Keratinocyte (primary cell): ENCODE measurements at regions not wholly inside any gene's neighbourhood (a gene's known extent, or its start where the extent isn't known, plus 50 kb on each side); places are given as distances from the start of the nearest gene placed in this dataset.

ENCODE experiments used
- DNase-seq: peaks from one replicate; pipeline ENCODE4 v3.0.0-alpha.2; 2011; ENCODE audit warnings: low read depth, missing footprints, low spot score
- FAIRE-seq: peaks from 2 replicates; lab custom pipeline; 2011; peaks lifted over from hg19 to GRCh38; lab: Jason Lieb, UNC
- H2AFZ ChIP-seq: 2 replicates; pipeline ENCODE4 v1.6.0; 2012; ENCODE audit warnings: low read length, control low read depth, inconsistent platforms; ENCODE audit not compliant: control insufficient read depth
- H3K27ac ChIP-seq: 2 replicates; pipeline ENCODE4 v1.5.1; 2011; ENCODE audit warnings: low read length; ENCODE audit not compliant: control insufficient read depth, insufficient read depth
- H3K27me3 ChIP-seq: 3 replicates; pipeline ENCODE4 v1.6.0; 2011; ENCODE audit warnings: low read length; ENCODE audit not compliant: control insufficient read depth, insufficient read depth; ENCODE audit errors: extremely low read depth
- H3K36me3 ChIP-seq, 2 experiments: 2 replicates in 1 of 2; 3 replicates in 1 of 2; pipeline ENCODE4 v1.5.1; 2011; ENCODE audit warnings: low read length in 2 of 2, mild to moderate bottlenecking in 1 of 2; ENCODE audit not compliant: control insufficient read depth in 2 of 2, insufficient read depth in 2 of 2; ENCODE audit errors: extremely low read depth in 1 of 2
- H3K4me1 ChIP-seq: 3 replicates; pipeline ENCODE4 v1.5.1; 2011; ENCODE audit warnings: low read length; ENCODE audit not compliant: control insufficient read depth, insufficient read depth; ENCODE audit errors: extremely low read depth
- H3K4me2 ChIP-seq: 3 replicates; pipeline ENCODE4 v1.6.0; 2011; ENCODE audit warnings: low read depth, low read length; ENCODE audit not compliant: control insufficient read depth, insufficient read depth; ENCODE audit errors: extremely low read depth
- H3K4me3 ChIP-seq, 3 experiments: fragments of 200-600 bp in 1 of 3; sonication (generic) in 1 of 3; 2 replicates in 2 of 3; 3 replicates in 1 of 3; pipeline ENCODE4 v1.5.1; 2011 to 2016; ENCODE audit warnings: low read length in 3 of 3, mild to moderate bottlenecking in 3 of 3, control low read depth in 2 of 3, inconsistent platforms in 1 of 3, low read depth in 1 of 3, mixed read lengths in 1 of 3, mixed run types in 1 of 3, moderate library complexity in 1 of 3; ENCODE audit not compliant: control insufficient read depth in 2 of 3, insufficient read depth in 2 of 3; ENCODE audit errors: extremely low read depth in 1 of 3
- H3K79me2 ChIP-seq: 2 replicates; pipeline ENCODE4 v1.6.0; 2012; ENCODE audit warnings: low read length; ENCODE audit not compliant: control insufficient read depth, insufficient read depth
- H3K9ac ChIP-seq: 3 replicates; pipeline ENCODE4 v1.6.0; 2011; ENCODE audit warnings: low read length; ENCODE audit not compliant: control insufficient read depth, insufficient read depth; ENCODE audit errors: extremely low read depth
- H3K9me1 ChIP-seq: 3 replicates; pipeline ENCODE4 v1.6.0; 2011; ENCODE audit warnings: low read length; ENCODE audit not compliant: control insufficient read depth, insufficient read depth; ENCODE audit errors: extremely low read depth
- H3K9me3 ChIP-seq: 2 replicates; pipeline ENCODE4 v1.5.1; 2012; ENCODE audit warnings: low read depth, low read length; ENCODE audit not compliant: control insufficient read depth
- H4K20me1 ChIP-seq: 3 replicates; pipeline ENCODE4 v1.6.0; 2011; ENCODE audit warnings: low read length; ENCODE audit not compliant: control insufficient read depth, insufficient read depth; ENCODE audit errors: extremely low read depth
- CTCF ChIP-seq, 3 experiments: IDR thresholded peaks in 1 of 3; conservative IDR thresholded peaks in 1 of 3; optimal IDR thresholded peaks in 1 of 3; 2 replicates in 2 of 3; 3 replicates in 1 of 3; pipeline versions ENCODE3 to v1.5.1; 2011; ENCODE audit warnings: low read length in 3 of 3, mild to moderate bottlenecking in 3 of 3, moderate library complexity in 2 of 3, control low read depth in 1 of 3, inconsistent platforms in 1 of 3; ENCODE audit not compliant: insufficient read depth in 2 of 3; ENCODE audit errors: extremely low read depth in 1 of 3
- EZH2 ChIP-seq: IDR thresholded peaks from one replicate; pipeline ENCODE4 v1.6.1; 2012; ENCODE audit warnings: inconsistent platforms, mild to moderate bottlenecking, low read length, moderate library complexity
- dilution Hi-C: fragments of 300-500 bp; cut with MboI; formaldehyde crosslinking; loops from one replicate; pipeline ENCODE4 v1.7.0; 2020; ENCODE audit warnings: low sequenced_read_pairs; ENCODE audit not compliant: extremely low pct_ligation_motif_present

- H3K9me1 ChIP-seq: no peaks in the 10 kb centered on the region
- H3K27me3 ChIP-seq: no peaks in the 10 kb centered on the region
- H3K4me3 ChIP-seq: no peak overlapping the region
- no peak overlapping the region for H2AFZ ChIP-seq
- H3K36me3 ChIP-seq: no peaks in the 10 kb centered on the region
- no peaks in the 10 kb centered on the region for H3K79me2 ChIP-seq
- dilution Hi-C loops: no loop called here
- H3K4me2 ChIP-seq: no peak overlapping the region
- H4K20me1 ChIP-seq: no peaks in the 10 kb centered on the region
- H3K27ac ChIP-seq: no peak overlapping the region
- FAIRE-seq: peak; percentile 53
- peaks cover 2% of the 10 kb centered on the region for H3K4me1 ChIP-seq
- DNase-seq: peak; percentile 42
- TF ChIP-seq EZH2 (no peak), CTCF (optimal IDR thresholded peaks at IDR 0.05 in 1 of 3, IDR thresholded peaks at IDR 0.05 in 1 of 3, conservative IDR thresholded peaks at IDR 0.05 in 1 of 3; ENCODE audit: extremely low read depth in 1 of 3, insufficient read depth in 2 of 3, low read length in 3 of 3) (no peak)
- no peak overlapping the region for H3K9ac ChIP-seq
- H3K9me3 ChIP-seq: no peaks in the 10 kb centered on the region
Measured at GRCh38 chr2:192500550-192501200, 305.9 kb upstream of the TMEFF2 start.

DNA sequence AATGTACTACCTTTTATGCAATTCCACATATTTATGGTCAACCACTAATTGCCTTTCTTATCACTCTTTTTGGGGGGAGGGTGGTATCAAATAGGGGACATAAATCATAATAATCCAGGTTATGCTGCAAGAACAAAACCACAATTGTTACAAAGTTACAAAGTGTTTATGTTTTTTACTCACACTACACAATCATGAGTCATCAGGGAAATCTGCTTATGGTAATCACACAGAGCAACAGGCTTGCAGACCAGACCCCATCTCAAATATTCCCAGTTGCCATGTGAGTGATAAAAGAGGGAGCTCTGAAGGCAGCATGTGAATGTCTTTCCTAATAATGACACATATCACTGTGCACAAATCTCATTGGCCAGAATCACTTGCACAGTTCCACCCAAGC is 304.7 kb upstream of the TMEFF2 start:
- Histone ChIP-seq H3K79me2 (no peaks in the 10 kb centered on the region), H4K20me1 (no peaks in the 10 kb centered on the region), H3K9me3 (no peaks in the 10 kb centered on the region), H3K9me1 (no peaks in the 10 kb centered on the region), H3K27me3 (no peaks in the 10 kb centered on the region), H3K27ac (no peak overlapping the region), H3K4me1 (peaks cover 2% of the 10 kb centered on the region), H3K36me3 (no peaks in the 10 kb centered on the region), H3K4me3 (no peak overlapping the region), H3K9ac (no peak overlapping the region), H2AFZ (no peak overlapping the region), H3K4me2 (no peak overlapping the region)
- dilution Hi-C loops: no loop called here
- FAIRE-seq: no peak
- TF ChIP-seq EZH2 (no peak), CTCF (optimal IDR thresholded peaks at IDR 0.05 in 1 of 3, IDR thresholded peaks at IDR 0.05 in 1 of 3, conservative IDR thresholded peaks at IDR 0.05 in 1 of 3; ENCODE audit: extremely low read depth in 1 of 3, insufficient read depth in 2 of 3, low read length in 3 of 3) (no peak)
- no peak for DNase-seq
